Mesothelial cell of epicardium (in vitro differentiated cells): ENCODE measurements at regions not wholly inside any gene's neighbourhood (a gene's known extent, or its start where the extent isn't known, plus 50 kb on each side); places are given as distances from the start of the nearest gene placed in this dataset.

Experiments
- DNase-seq, 2 experiments: peaks; one replicate each; pipeline ENCODE4 v3.0.0; 2021; ENCODE audit warnings: low spot score in 2 of 2; ENCODE audit not compliant: unreplicated experiment in 2 of 2
- H3K27ac Mint-ChIP-seq: 2 replicates; pipeline ENCODE4 v1.8.0; 2021; ENCODE audit warnings: mixed read lengths
- H3K27me3 Mint-ChIP-seq: 2 replicates; pipeline ENCODE4 v1.8.0; 2021; ENCODE audit warnings: low read depth, mixed read lengths
- H3K36me3 Mint-ChIP-seq: 2 replicates; pipeline ENCODE4 v1.8.0; 2021; ENCODE audit warnings: mixed read lengths
- H3K4me1 Mint-ChIP-seq: 2 replicates; pipeline ENCODE4 v1.8.0; 2021; ENCODE audit warnings: mixed read lengths
- H3K4me3 Mint-ChIP-seq: 2 replicates; pipeline ENCODE4 v1.8.0; 2021; ENCODE audit warnings: mild to moderate bottlenecking, moderate library complexity, mixed read lengths
- H3K9me3 Mint-ChIP-seq: 2 replicates; pipeline ENCODE4 v1.8.0; 2021; ENCODE audit warnings: mixed read lengths
- TF ChIP-seq, protein P1 (sequence below): fragments of 200-600 bp; sonication (generic); IDR thresholded peaks from one replicate; pipeline ENCODE4 v1.5.0; 2021; ENCODE audit warnings: antibody characterized with exemption; ENCODE audit not compliant: unreplicated experiment

GRCh38 chr16:51418258-51418657 lies 267.2 kb upstream of the SALL1 start:
- H3K4me3 Mint-ChIP-seq = no peak overlapping the region
- H3K27me3 Mint-ChIP-seq = peaks cover 14% of the 10 kb centered on the region
- H3K36me3 Mint-ChIP-seq = no peaks in the 10 kb centered on the region
- no peaks in the 10 kb centered on the region for H3K9me3 Mint-ChIP-seq
- no peak overlapping the region for H3K27ac Mint-ChIP-seq
- no peaks in the 10 kb centered on the region for H3K4me1 Mint-ChIP-seq
- DNase-seq = no peak
- TF ChIP-seq, protein P1, sequence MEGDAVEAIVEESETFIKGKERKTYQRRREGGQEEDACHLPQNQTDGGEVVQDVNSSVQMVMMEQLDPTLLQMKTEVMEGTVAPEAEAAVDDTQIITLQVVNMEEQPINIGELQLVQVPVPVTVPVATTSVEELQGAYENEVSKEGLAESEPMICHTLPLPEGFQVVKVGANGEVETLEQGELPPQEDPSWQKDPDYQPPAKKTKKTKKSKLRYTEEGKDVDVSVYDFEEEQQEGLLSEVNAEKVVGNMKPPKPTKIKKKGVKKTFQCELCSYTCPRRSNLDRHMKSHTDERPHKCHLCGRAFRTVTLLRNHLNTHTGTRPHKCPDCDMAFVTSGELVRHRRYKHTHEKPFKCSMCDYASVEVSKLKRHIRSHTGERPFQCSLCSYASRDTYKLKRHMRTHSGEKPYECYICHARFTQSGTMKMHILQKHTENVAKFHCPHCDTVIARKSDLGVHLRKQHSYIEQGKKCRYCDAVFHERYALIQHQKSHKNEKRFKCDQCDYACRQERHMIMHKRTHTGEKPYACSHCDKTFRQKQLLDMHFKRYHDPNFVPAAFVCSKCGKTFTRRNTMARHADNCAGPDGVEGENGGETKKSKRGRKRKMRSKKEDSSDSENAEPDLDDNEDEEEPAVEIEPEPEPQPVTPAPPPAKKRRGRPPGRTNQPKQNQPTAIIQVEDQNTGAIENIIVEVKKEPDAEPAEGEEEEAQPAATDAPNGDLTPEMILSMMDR = no peak

DNA sequence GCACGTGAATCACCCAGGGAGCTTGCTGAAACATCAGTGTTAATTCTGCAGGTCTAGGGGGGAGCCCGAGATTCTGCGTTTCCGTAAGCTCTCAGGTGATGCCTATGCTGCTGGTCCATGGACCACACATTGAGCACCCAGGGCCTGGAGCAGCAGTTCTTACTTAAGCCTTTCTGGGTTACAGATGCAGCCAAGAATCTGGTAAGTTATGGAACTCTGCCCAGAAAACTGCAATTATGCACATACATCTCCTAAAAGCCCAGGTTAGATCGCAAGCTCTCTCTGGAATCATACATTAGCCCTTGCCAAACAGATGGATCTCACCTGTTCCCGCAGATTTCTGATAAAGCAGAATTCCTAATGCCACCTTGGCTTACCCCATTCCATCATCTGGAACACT lies 265.9 kb upstream of the SALL1 start:
- no peaks in the 10 kb centered on the region for H3K9me3 Mint-ChIP-seq
- peaks cover 20% of the 10 kb centered on the region for H3K27me3 Mint-ChIP-seq
- H3K27ac Mint-ChIP-seq = no peak overlapping the region
- TF ChIP-seq, protein P1 = no peak
- no peak for DNase-seq
- H3K4me3 Mint-ChIP-seq = no peak overlapping the region
- H3K4me1 Mint-ChIP-seq = no peaks in the 10 kb centered on the region
- no peaks in the 10 kb centered on the region for H3K36me3 Mint-ChIP-seq

DNA sequence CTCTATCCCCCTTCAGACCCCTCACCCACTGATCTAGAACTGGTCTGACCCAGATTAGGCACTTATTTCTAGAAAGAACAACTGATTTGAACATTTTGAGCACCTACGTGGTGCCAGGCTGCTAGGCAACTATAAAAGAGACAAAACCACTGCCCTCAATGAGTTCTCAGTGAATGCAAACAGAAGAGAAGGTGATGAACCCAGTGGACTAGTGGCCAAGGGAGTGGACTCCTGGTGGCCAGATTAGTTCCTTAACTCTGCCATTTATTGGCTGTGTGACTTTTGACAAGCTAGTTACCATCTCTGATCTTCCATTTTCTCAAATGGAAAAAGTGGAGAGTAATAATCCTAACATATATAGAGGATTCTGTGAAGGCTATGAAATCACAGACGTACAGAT lies 259.1 kb upstream of the SALL1 start:
- Mint-ChIP-seq H3K4me3 (no peak overlapping the region), H3K36me3 (no peaks in the 10 kb centered on the region), H3K9me3 (no peaks in the 10 kb centered on the region), H3K27ac (no peak overlapping the region), H3K4me1 (no peaks in the 10 kb centered on the region), H3K27me3 (peaks cover 23% of the 10 kb centered on the region)
- TF ChIP-seq, protein P1 = no peak
- DNase-seq = no peak

DNA sequence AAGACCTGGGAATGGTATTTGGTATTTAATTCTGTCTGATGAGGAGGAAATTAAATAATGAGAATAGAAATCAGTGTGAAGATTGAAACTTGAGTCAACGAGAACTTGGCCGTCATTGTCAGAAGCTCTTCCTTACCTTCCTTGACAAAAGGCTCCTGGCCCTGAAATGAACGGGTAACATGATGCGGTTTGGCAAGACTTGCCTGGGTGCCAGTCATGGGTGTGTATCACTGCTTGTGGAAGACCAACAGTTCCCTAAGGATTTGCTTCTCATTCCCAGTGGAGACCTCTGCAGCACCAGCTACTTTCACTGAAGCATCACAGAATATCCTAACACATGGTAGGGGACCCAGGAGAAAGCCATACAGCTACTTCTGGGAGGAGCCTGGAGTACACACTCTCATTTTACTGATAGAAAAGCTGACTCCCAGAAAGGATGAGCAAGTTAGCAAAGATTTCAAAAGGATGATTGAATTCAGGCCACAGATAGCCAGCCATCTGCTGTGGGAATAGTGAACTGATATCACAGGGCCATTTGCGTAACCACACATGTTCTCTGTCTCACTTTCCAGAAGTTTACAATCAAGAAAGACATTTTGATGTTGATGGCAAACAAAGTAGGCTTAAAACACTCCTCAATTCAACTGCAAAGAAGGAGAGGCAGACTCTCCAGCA lies 258.1 kb upstream of the SALL1 start:
- Mint-ChIP-seq H3K27me3 (peaks cover 19% of the 10 kb centered on the region), H3K27ac (no peak overlapping the region), H3K9me3 (no peaks in the 10 kb centered on the region), H3K36me3 (no peaks in the 10 kb centered on the region), H3K4me1 (no peaks in the 10 kb centered on the region), H3K4me3 (no peak overlapping the region)
- no peak for DNase-seq
- TF ChIP-seq, protein P1 = no peak

DNA sequence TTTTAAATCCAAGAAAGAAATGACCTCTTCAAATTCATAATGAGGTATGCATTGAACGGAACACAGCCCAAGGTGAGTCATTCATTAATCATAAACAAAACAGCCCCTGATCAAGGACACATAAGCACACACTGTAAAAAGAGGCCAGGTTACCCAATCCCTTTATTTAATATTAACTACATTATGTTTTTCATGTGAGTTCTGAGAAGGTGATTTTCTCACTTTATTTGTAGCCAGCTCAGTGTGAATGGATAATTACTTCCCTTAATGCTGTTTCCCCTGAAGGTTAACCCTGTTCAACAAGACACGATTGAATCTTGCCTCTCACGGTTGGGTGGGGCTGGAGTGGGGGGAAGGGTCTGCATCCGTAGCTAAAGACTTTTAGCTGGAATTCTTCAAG lies 257.3 kb upstream of the SALL1 start:
- H3K9me3 Mint-ChIP-seq = no peaks in the 10 kb centered on the region
- H3K27ac Mint-ChIP-seq = no peak overlapping the region
- peaks cover 15% of the 10 kb centered on the region for H3K27me3 Mint-ChIP-seq
- no peak overlapping the region for H3K4me3 Mint-ChIP-seq
- DNase-seq = no peak
- H3K4me1 Mint-ChIP-seq = no peaks in the 10 kb centered on the region
- TF ChIP-seq, protein P1 = no peak
- no peaks in the 10 kb centered on the region for H3K36me3 Mint-ChIP-seq

DNA sequence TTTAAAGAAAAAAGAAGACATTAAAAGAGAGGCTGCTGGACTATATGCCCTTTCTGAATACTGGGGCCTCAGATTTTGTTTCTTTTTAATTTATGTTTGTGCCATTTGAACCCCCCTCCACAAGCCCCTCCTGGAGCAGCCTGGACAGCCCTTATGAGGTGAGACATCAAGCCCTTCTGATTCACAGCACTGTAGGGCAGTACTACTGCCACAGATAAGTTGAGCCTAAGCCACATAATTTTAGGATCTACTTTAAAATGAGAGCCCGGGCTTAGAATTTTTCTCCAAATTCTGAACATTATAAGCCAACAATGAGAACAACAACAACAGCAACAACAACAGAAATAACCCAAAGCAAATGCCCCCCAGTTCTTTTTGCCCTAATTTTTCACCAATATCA lies 256.9 kb upstream of the SALL1 start:
- no peaks in the 10 kb centered on the region for H3K9me3 Mint-ChIP-seq
- H3K4me1 Mint-ChIP-seq = no peaks in the 10 kb centered on the region
- peaks cover 13% of the 10 kb centered on the region for H3K27me3 Mint-ChIP-seq
- TF ChIP-seq, protein P1 = no peak
- no peaks in the 10 kb centered on the region for H3K36me3 Mint-ChIP-seq
- no peak overlapping the region for H3K27ac Mint-ChIP-seq
- no peak for DNase-seq
- H3K4me3 Mint-ChIP-seq = no peak overlapping the region
